GM18861 (cell line): ENCODE measurements at regions not wholly inside any gene's neighbourhood (a gene's known extent, or its start where the extent isn't known, plus 50 kb on each side); places are given as distances from the start of the nearest gene placed in this dataset.

Experiments
- ATAC-seq: cut with Tn5 transposase; IDR thresholded peaks from one replicate; pipeline ENCODE4 v1.9.1; 2021; ENCODE audit not compliant: unreplicated experiment

GRCh38 chr6:105774247-105774646 is 311.9 kb upstream of the PRDM1 start:
- peak; percentile 87 for ATAC-seq

- ATAC-seq: no peak
Measured at GRCh38 chr6:105771313-105771970, 314.7 kb upstream of the PRDM1 start.

- ATAC-seq: no peak
Measured at GRCh38 chr6:105769987-105770386, 316.1 kb upstream of the PRDM1 start.

GRCh38 chr6:105769197-105769596 is 316.9 kb upstream of the PRDM1 start:
- ATAC-seq: no peak

- ATAC-seq: no peak
Measured at GRCh38 chr6:105767541-105767940, 318.6 kb upstream of the PRDM1 start.

GRCh38 chr6:105765239-105765638 is 320.9 kb upstream of the PRDM1 start:
- no peak for ATAC-seq

GRCh38 chr6:105764315-105764714 is 321.8 kb upstream of the PRDM1 start:
- ATAC-seq: no peak

- no peak for ATAC-seq
Measured at GRCh38 chr6:105763866-105764265, 322.3 kb upstream of the PRDM1 start.

- ATAC-seq: no peak
Measured at GRCh38 chr6:105760746-105761145, 325.4 kb upstream of the PRDM1 start.

GRCh38 chr6:105759946-105760345 is 326.2 kb upstream of the PRDM1 start:
- no peak for ATAC-seq

GRCh38 chr6:105759015-105759414 is 327.1 kb upstream of the PRDM1 start:
- ATAC-seq: no peak

GRCh38 chr6:105757512-105758200 is 328.5 kb upstream of the PRDM1 start:
- ATAC-seq: peak; percentile 92

- ATAC-seq: no peak
Measured at GRCh38 chr6:105755885-105756284, 330.3 kb upstream of the PRDM1 start.

GRCh38 chr6:105753620-105754211 is 332.4 kb upstream of the PRDM1 start:
- no peak for ATAC-seq

GRCh38 chr6:105753207-105753606 is 332.9 kb upstream of the PRDM1 start:
- no peak for ATAC-seq

GRCh38 chr6:105750089-105750488 is 336.0 kb upstream of the PRDM1 start:
- ATAC-seq: no peak

GRCh38 chr6:105748737-105749161 is 337.4 kb upstream of the PRDM1 start:
- no peak for ATAC-seq

GRCh38 chr6:105747823-105748405 is 338.2 kb upstream of the PRDM1 start:
- ATAC-seq: no peak

- peak; percentile 34 for ATAC-seq
Measured at GRCh38 chr6:105746509-105746908, 339.6 kb upstream of the PRDM1 start.

- ATAC-seq: no peak
Measured at GRCh38 chr6:105746130-105746505, 340.0 kb upstream of the PRDM1 start.

GRCh38 chr6:105745464-105746129 is 340.5 kb upstream of the PRDM1 start:
- ATAC-seq: peak; percentile 41
